GM12878 (cell line): ENCODE measurements at regions not wholly inside any gene's neighbourhood (a gene's known extent, or its start where the extent isn't known, plus 50 kb on each side); places are given as distances from the start of the nearest gene placed in this dataset.

Experiments
- CTCF ChIP-seq, 3 experiments: IDR thresholded peaks in 2 of 3; conservative IDR thresholded peaks in 1 of 3; 2 replicates each; pipeline ENCODE4 v1.5.1; 2011; ENCODE audit warnings: low read depth in 3 of 3, low read length in 3 of 3, mild to moderate bottlenecking in 3 of 3, control low read depth in 2 of 3, moderate library complexity in 2 of 3, inconsistent platforms in 1 of 3, mixed read lengths in 1 of 3; ENCODE audit not compliant: control insufficient read depth in 2 of 3, insufficient read depth in 1 of 3; ENCODE audit errors: extremely low read depth in 1 of 3
- FOXM1 ChIP-seq: IDR thresholded peaks from 2 replicates; pipeline ENCODE4 v1.6.1; 2012; ENCODE audit warnings: low read depth, mild to moderate bottlenecking, inconsistent platforms, low read length, moderate library complexity
- NR2C2 ChIP-seq: IDR thresholded peaks from 2 replicates; pipeline ENCODE4 v1.6.1; 2011; ENCODE audit warnings: borderline replicate concordance, low read depth; ENCODE audit not compliant: control insufficient read depth, insufficient read length
- POLR2A ChIP-seq: IDR thresholded peaks from 2 replicates; pipeline ENCODE4 v1.6.1; 2011; ENCODE audit warnings: low read depth, mild to moderate bottlenecking, low read length
- RELA ChIP-seq: fragments of 450-650 bp; IDR thresholded peaks from 2 replicates; pipeline ENCODE4 v1.8.0; 2014; ENCODE audit warnings: borderline replicate concordance; ENCODE audit not compliant: partially characterized antibody
- ZNF24 ChIP-seq: fragments of 450-650 bp; IDR thresholded peaks from 2 replicates; pipeline ENCODE4 v1.6.1; 2017; ENCODE audit warnings: antibody characterized with exemption, mild to moderate bottlenecking

- TF ChIP-seq NR2C2 (no peak), FOXM1 (no peak), CTCF (IDR thresholded peaks at IDR 0.05 in 2 of 3, conservative IDR thresholded peaks at IDR 0.05 in 1 of 3; ENCODE audit: control insufficient read depth in 2 of 3, extremely low read depth in 1 of 3, insufficient read depth in 1 of 3, low read depth in 3 of 3, low read length in 3 of 3) (no peak), RELA (no peak), POLR2A (no peak), ZNF24 (no peak)
These were observed 348.6 kb upstream of the RGMB start for GRCh38 chr5:98424681-98425450.
